ENCODE measurements at regions not wholly inside any gene's neighbourhood (a gene's known extent, or its start where the extent isn't known, plus 50 kb on each side); places are given as distances from the start of the nearest gene placed in this dataset.

GRCh38 chrX:133482056-133482952 lies 67.0 kb upstream of the GPC4 start:
- Histone ChIP-seq H3K4me2 (ENCODE audit: insufficient read depth, insufficient read length, low read length) (no peak overlapping the region), H2BK15ac (ENCODE audit: low read depth, low read length) (no peak overlapping the region), H2AFZ (ENCODE audit: low read length) (no peak overlapping the region), H2AK5ac (ENCODE audit: insufficient read length, low read length) (no peak overlapping the region), H3K23me2 (ENCODE audit: insufficient read length, low read depth, low read length, poor library complexity, severe bottlenecking) (no peaks in the 10 kb centered on the region), H3K9me3 (ENCODE audit: control insufficient read depth, low read depth, low read length) (no peaks in the 10 kb centered on the region), H3K4ac (ENCODE audit: low read depth, low read length) (no peak overlapping the region), H3K9ac (ENCODE audit: extremely low read depth, insufficient read length, low read length) (no peak overlapping the region), H2BK120ac (ENCODE audit: low read depth, low read length, poor library complexity, severe bottlenecking) (no peak overlapping the region), H3K23ac (ENCODE audit: insufficient read length, low read depth, low read length) (no peak overlapping the region), H3K79me2 (ENCODE audit: insufficient read depth, low read length) (no peaks in the 10 kb centered on the region), H4K91ac (ENCODE audit: insufficient read length, low read depth, low read length) (no peak overlapping the region), H4K8ac (replicated peaks; ENCODE audit: insufficient read length, low read depth, low read length) (no peak overlapping the region), H2BK5ac (ENCODE audit: insufficient read length, low read length) (no peak overlapping the region), H3K14ac (ENCODE audit: insufficient read depth, low read length) (no peak overlapping the region), H4K20me1 (ENCODE audit: control insufficient read depth, insufficient read depth, insufficient read length) (no peaks in the 10 kb centered on the region), H3K27ac (ENCODE audit: insufficient read length, low read depth, low read length) (no peak overlapping the region), H3K4me1 (ENCODE audit: insufficient read depth, low read length) (no peaks in the 10 kb centered on the region), H3K56ac (ENCODE audit: insufficient read length, low read depth, low read length) (no peak overlapping the region), H3K27me3 (ENCODE audit: insufficient read depth, low read length) (no peaks in the 10 kb centered on the region), H2BK20ac (ENCODE audit: low read depth, low read length, poor library complexity, severe bottlenecking) (no peak overlapping the region), H2BK12ac (ENCODE audit: insufficient read length, low read depth, low read length) (no peak overlapping the region), H3K79me1 (ENCODE audit: insufficient read depth, low read depth, low read length, poor library complexity, severe bottlenecking) (no peaks in the 10 kb centered on the region), H3K18ac (ENCODE audit: insufficient read length, low read depth, low read length) (no peak overlapping the region), H4K5ac (ENCODE audit: insufficient read length, low read depth, low read length) (no peak overlapping the region), H3T11ph (ENCODE audit: low read length) (no peak overlapping the region)
- peaks cover 12 to 33% (median 20%) of the 10 kb centered on the region in 3 experiments for H3K36me3 Mint-ChIP-seq (ENCODE audit: insufficient read depth in 1 of 3, low read depth in 3 of 3)
- WGBS (ENCODE audit: extremely low coverage, insufficient read length, low lambda C conversion rate): no CpG with 5 or more reads among the region's 7 CpGs
- no peak overlapping the region for H3K4me3 Mint-ChIP-seq
- TF ChIP-seq CTCF (conservative IDR thresholded peaks at IDR 0.05): no peak
- H3K9me3 Mint-ChIP-seq: peaks cover 18 to 25% of the 10 kb centered on the region in 2 experiments
- no peak overlapping the region; a peak in 1 of 7 replicates for H3K27ac Mint-ChIP-seq
- H3K27me3 Mint-ChIP-seq (ENCODE audit: low read depth): peaks cover 1% of the 10 kb centered on the region
- H3K4me1 Mint-ChIP-seq: peaks cover 2 to 16% of the 10 kb centered on the region in 2 experiments; a peak in 2 of 4 replicates
- no peak for DNase-seq

All from H9 (cell line).